Activated naive CD4-positive, alpha-beta T cell treated with anti-CD3 and anti-CD28 coated beads for 36 hours (primary cell): ENCODE measurements at regions not wholly inside any gene's neighbourhood (a gene's known extent, or its start where the extent isn't known, plus 50 kb on each side); places are given as distances from the start of the nearest gene placed in this dataset.

Source experiments
- CTCF ChIA-PET: fragments of 350-600 bp; sonication (Branson Sonifier 250); formaldehyde crosslinking; loops from one replicate; lab custom pipeline; 2021; ENCODE audit warnings: antibody characterized with exemption; lab: Charles Lee
- DNase-seq: peaks from one replicate; pipeline ENCODE4 v3.0.0-alpha.2; 2020
- H3K27ac Mint-ChIP-seq: one replicate; pipeline ENCODE4 v1.8.0; 2021; ENCODE audit warnings: mild to moderate bottlenecking, mixed read lengths
- H3K27me3 Mint-ChIP-seq: one replicate; pipeline ENCODE4 v1.8.0; 2021; ENCODE audit warnings: low read depth, mixed read lengths
- H3K36me3 Mint-ChIP-seq: one replicate; pipeline ENCODE4 v1.8.0; 2021; ENCODE audit warnings: low read depth, mixed read lengths
- H3K4me1 Mint-ChIP-seq: one replicate; pipeline ENCODE4 v1.8.0; 2021; ENCODE audit warnings: low read depth, mixed read lengths
- H3K4me3 Mint-ChIP-seq: one replicate; pipeline ENCODE4 v1.8.0; 2021; ENCODE audit warnings: mild to moderate bottlenecking, moderate library complexity, mixed read lengths
- H3K9me3 Mint-ChIP-seq: one replicate; pipeline ENCODE4 v1.8.0; 2021; ENCODE audit warnings: mixed read lengths
- intact Hi-C: fragments of 100-400 bp; cut with micrococcal nuclease; formaldehyde crosslinking; loops from one replicate; pipeline ENCODE4 v1.15.1; 2023

GRCh38 chr7:36072620-36073019 is 80.4 kb upstream of the EEPD1 start:
- H3K27ac Mint-ChIP-seq = no peak overlapping the region
- no peaks in the 10 kb centered on the region for H3K9me3 Mint-ChIP-seq
- no peaks in the 10 kb centered on the region for H3K36me3 Mint-ChIP-seq
- no peaks in the 10 kb centered on the region for H3K27me3 Mint-ChIP-seq
- no peaks in the 10 kb centered on the region for H3K4me1 Mint-ChIP-seq
- no peak for DNase-seq
- CTCF ChIA-PET = no interaction called here
- no peak overlapping the region for H3K4me3 Mint-ChIP-seq
- intact Hi-C loops = no loop called here

GRCh38 chr7:36075561-36075960 is 77.5 kb upstream of the EEPD1 start:
- no peak overlapping the region for H3K4me3 Mint-ChIP-seq

GRCh38 chr7:36076074-36076473 is 77.0 kb upstream of the EEPD1 start:
- Mint-ChIP-seq H3K9me3 (no peaks in the 10 kb centered on the region), H3K36me3 (no peaks in the 10 kb centered on the region), H3K27me3 (no peaks in the 10 kb centered on the region), H3K27ac (no peak overlapping the region), H3K4me3 (no peak overlapping the region), H3K4me1 (no peaks in the 10 kb centered on the region)
- CTCF ChIA-PET = no interaction called here
- no peak for DNase-seq
- intact Hi-C loops = no loop called here

More at GRCh38 chr7:36075561-36075960, 77.5 kb upstream of the EEPD1 start:
- DNase-seq = no peak
- H3K4me1 Mint-ChIP-seq = no peaks in the 10 kb centered on the region
- intact Hi-C loops = no loop called here
- no peaks in the 10 kb centered on the region for H3K9me3 Mint-ChIP-seq
- no peaks in the 10 kb centered on the region for H3K36me3 Mint-ChIP-seq
- no peaks in the 10 kb centered on the region for H3K27me3 Mint-ChIP-seq
- CTCF ChIA-PET = no interaction called here
- no peak overlapping the region for H3K27ac Mint-ChIP-seq

- Mint-ChIP-seq H3K27me3 (no peaks in the 10 kb centered on the region), H3K4me1 (no peaks in the 10 kb centered on the region), H3K36me3 (no peaks in the 10 kb centered on the region), H3K9me3 (no peaks in the 10 kb centered on the region), H3K27ac (no peak overlapping the region), H3K4me3 (no peak overlapping the region)
- CTCF ChIA-PET = interaction anchor here (1.0 kb wide), 1 partner anchor 23 kb away, joined by 3 read pairs; no protein-coding TSS in a partner anchor
- no peak for DNase-seq
- intact Hi-C loops = no loop called here
These were observed 74.2 kb upstream of the EEPD1 start for GRCh38 chr7:36078816-36079360.

- Mint-ChIP-seq H3K4me1 (no peaks in the 10 kb centered on the region), H3K9me3 (no peaks in the 10 kb centered on the region), H3K36me3 (no peaks in the 10 kb centered on the region), H3K27ac (no peak overlapping the region), H3K27me3 (no peaks in the 10 kb centered on the region), H3K4me3 (no peak overlapping the region)
- no peak for DNase-seq
- intact Hi-C loops = no loop called here
- CTCF ChIA-PET = no interaction called here
These were observed 73.5 kb upstream of the EEPD1 start for GRCh38 chr7:36079446-36080025.

- CTCF ChIA-PET = no interaction called here
- Mint-ChIP-seq H3K36me3 (no peaks in the 10 kb centered on the region), H3K27ac (no peak overlapping the region), H3K4me1 (no peaks in the 10 kb centered on the region), H3K4me3 (no peak overlapping the region), H3K9me3 (no peaks in the 10 kb centered on the region), H3K27me3 (no peaks in the 10 kb centered on the region)
- DNase-seq = no peak
- intact Hi-C loops = no loop called here
These were observed 72.2 kb upstream of the EEPD1 start for GRCh38 chr7:36080843-36081242.

- Mint-ChIP-seq H3K4me3 (no peak overlapping the region), H3K4me1 (no peaks in the 10 kb centered on the region), H3K27me3 (no peaks in the 10 kb centered on the region), H3K36me3 (no peaks in the 10 kb centered on the region), H3K9me3 (no peaks in the 10 kb centered on the region), H3K27ac (no peak overlapping the region)
- no peak for DNase-seq
- CTCF ChIA-PET = no interaction called here
- intact Hi-C loops = no loop called here
These were observed 70.8 kb upstream of the EEPD1 start for GRCh38 chr7:36082216-36082615.

- CTCF ChIA-PET = no interaction called here
- Mint-ChIP-seq H3K4me3 (no peak overlapping the region), H3K36me3 (no peaks in the 10 kb centered on the region), H3K27ac (no peak overlapping the region), H3K4me1 (no peaks in the 10 kb centered on the region), H3K27me3 (no peaks in the 10 kb centered on the region), H3K9me3 (no peaks in the 10 kb centered on the region)
- intact Hi-C loops = no loop called here
- no peak for DNase-seq
These were observed 70.1 kb upstream of the EEPD1 start for GRCh38 chr7:36082910-36083309.

- intact Hi-C loops = no loop called here
- H3K4me1 Mint-ChIP-seq = no peaks in the 10 kb centered on the region
- H3K27me3 Mint-ChIP-seq = no peaks in the 10 kb centered on the region
- H3K27ac Mint-ChIP-seq = no peak overlapping the region
- no peak overlapping the region for H3K4me3 Mint-ChIP-seq
- CTCF ChIA-PET = no interaction called here
- H3K36me3 Mint-ChIP-seq = no peaks in the 10 kb centered on the region
- no peak for DNase-seq
- H3K9me3 Mint-ChIP-seq = no peaks in the 10 kb centered on the region
These were observed 69.3 kb upstream of the EEPD1 start for GRCh38 chr7:36083626-36084380.

- CTCF ChIA-PET = no interaction called here
- H3K4me3 Mint-ChIP-seq = no peak overlapping the region
- H3K27ac Mint-ChIP-seq = no peak overlapping the region
These were observed 68.5 kb upstream of the EEPD1 start for GRCh38 chr7:36084485-36085091.

GRCh38 chr7:36085096-36085495 is 68.0 kb upstream of the EEPD1 start:
- peaks cover 1% of the 10 kb centered on the region for H3K9me3 Mint-ChIP-seq
- CTCF ChIA-PET = no interaction called here
- no peak overlapping the region for H3K27ac Mint-ChIP-seq
- DNase-seq = no peak
- H3K4me1 Mint-ChIP-seq = no peaks in the 10 kb centered on the region
- H3K36me3 Mint-ChIP-seq = no peaks in the 10 kb centered on the region
- intact Hi-C loops = no loop called here
- no peaks in the 10 kb centered on the region for H3K27me3 Mint-ChIP-seq
- no peak overlapping the region for H3K4me3 Mint-ChIP-seq

More at GRCh38 chr7:36084485-36085091, 68.5 kb upstream of the EEPD1 start:
- no peaks in the 10 kb centered on the region for H3K36me3 Mint-ChIP-seq
- DNase-seq = no peak
- H3K9me3 Mint-ChIP-seq = no peaks in the 10 kb centered on the region
- no peaks in the 10 kb centered on the region for H3K27me3 Mint-ChIP-seq
- no peaks in the 10 kb centered on the region for H3K4me1 Mint-ChIP-seq
- intact Hi-C loops = no loop called here

GRCh38 chr7:36086571-36086970 is 66.5 kb upstream of the EEPD1 start:
- Mint-ChIP-seq H3K4me3 (no peak overlapping the region), H3K9me3 (peaks cover 1% of the 10 kb centered on the region), H3K4me1 (no peaks in the 10 kb centered on the region), H3K27ac (no peak overlapping the region), H3K27me3 (no peaks in the 10 kb centered on the region), H3K36me3 (no peaks in the 10 kb centered on the region)
- CTCF ChIA-PET = no interaction called here
- no peak for DNase-seq
- intact Hi-C loops = no loop called here

GRCh38 chr7:36088553-36088952 is 64.5 kb upstream of the EEPD1 start:
- CTCF ChIA-PET = no interaction called here
- Mint-ChIP-seq H3K4me1 (no peaks in the 10 kb centered on the region), H3K27me3 (no peaks in the 10 kb centered on the region), H3K9me3 (peaks cover 1% of the 10 kb centered on the region), H3K27ac (no peak overlapping the region), H3K36me3 (no peaks in the 10 kb centered on the region), H3K4me3 (no peak overlapping the region)
- DNase-seq = no peak
- intact Hi-C loops = no loop called here
